ENCODE measurements at regions not wholly inside any gene's neighbourhood (a gene's known extent, or its start where the extent isn't known, plus 50 kb on each side); places are given as distances from the start of the nearest gene placed in this dataset.

GRCh38 chr9:113646946-113647914 is 183.7 kb downstream of the RGS3 start:
- DNase-seq (ENCODE audit: low read depth in 3 of 3, low spot score in 2 of 3): no peak

GRCh38 chr9:113648048-113648447 is 184.5 kb downstream of the RGS3 start:
- no peak for DNase-seq (ENCODE audit: low read depth in 3 of 3, low spot score in 2 of 3)

GRCh38 chr9:113648586-113648985 is 185.1 kb downstream of the RGS3 start:
- DNase-seq (ENCODE audit: low read depth in 3 of 3, low spot score in 2 of 3): no peak

GRCh38 chr9:113649054-113649453 is 185.5 kb downstream of the RGS3 start:
- no peak for DNase-seq (ENCODE audit: low read depth in 3 of 3, low spot score in 2 of 3)

GRCh38 chr9:113649855-113650206 is 186.3 kb downstream of the RGS3 start:
- DNase-seq (ENCODE audit: low read depth in 3 of 3, low spot score in 2 of 3): no peak

- DNase-seq (ENCODE audit: low read depth in 3 of 3, low spot score in 2 of 3): no peak
Observed at GRCh38 chr9:113650207-113651131, 186.9 kb downstream of the RGS3 start.

- DNase-seq (ENCODE audit: low read depth in 3 of 3, low spot score in 2 of 3): no peak
Observed at GRCh38 chr9:113651896-113652295, 188.4 kb downstream of the RGS3 start.

- DNase-seq (ENCODE audit: low read depth in 3 of 3, low spot score in 2 of 3): no peak
Observed at GRCh38 chr9:113652355-113653152, 189.0 kb downstream of the RGS3 start.

- no peak for DNase-seq (ENCODE audit: low read depth in 3 of 3, low spot score in 2 of 3)
Observed at GRCh38 chr9:113653746-113654604, 190.4 kb downstream of the RGS3 start.

- no peak for DNase-seq (ENCODE audit: low read depth in 3 of 3, low spot score in 2 of 3)
Observed at GRCh38 chr9:113654605-113655428, 191.3 kb downstream of the RGS3 start.

- no peak for DNase-seq (ENCODE audit: low read depth in 3 of 3, low spot score in 2 of 3)
Observed at GRCh38 chr9:113656771-113657670, 193.5 kb downstream of the RGS3 start.

- DNase-seq (ENCODE audit: low read depth in 3 of 3, low spot score in 2 of 3): peak in 1 of 3 donors; percentile 71
Observed at GRCh38 chr9:113657765-113658544, 194.4 kb downstream of the RGS3 start.

- no peak for DNase-seq (ENCODE audit: low read depth in 3 of 3, low spot score in 2 of 3)
Observed at GRCh38 chr9:113658545-113658895, 195.0 kb downstream of the RGS3 start.

GRCh38 chr9:113659039-113659438 is 195.5 kb downstream of the RGS3 start:
- DNase-seq (ENCODE audit: low read depth in 3 of 3, low spot score in 2 of 3): no peak

GRCh38 chr9:113659740-113660139 is 196.2 kb downstream of the RGS3 start:
- DNase-seq (ENCODE audit: low read depth in 3 of 3, low spot score in 2 of 3): no peak

- no peak for DNase-seq (ENCODE audit: low read depth in 3 of 3, low spot score in 2 of 3)
Observed at GRCh38 chr9:113660196-113660595, 196.7 kb downstream of the RGS3 start.

GRCh38 chr9:113661074-113661473 is 197.5 kb downstream of the RGS3 start:
- no peak for DNase-seq (ENCODE audit: low read depth in 3 of 3, low spot score in 2 of 3)
